ENCODE measurements at regions not wholly inside any gene's neighbourhood (a gene's known extent, or its start where the extent isn't known, plus 50 kb on each side); places are given as distances from the start of the nearest gene placed in this dataset.

GRCh38 chr12:4833524-4833923 is 76.2 kb upstream of the KCNA1 start:
- TF ChIP-seq CTCF (IDR thresholded peaks at IDR 0.05; ENCODE audit: extremely low read depth in 1 of 2, insufficient read depth in 1 of 2, low read depth in 1 of 2, low read length in 2 of 2): no peak
- TF ChIP-seq EZH2 (IDR thresholded peaks at IDR 0.05; ENCODE audit: borderline replicate concordance, low read depth, low read length, severe bottlenecking): no peak
- no peak for TF ChIP-seq POLR2AphosphoS5 (IDR thresholded peaks at IDR 0.05; ENCODE audit: insufficient read depth, low read depth, low read length)
- TF ChIP-seq FOS (IDR thresholded peaks at IDR 0.05; ENCODE audit: borderline replicate concordance, insufficient read depth, low read length): no peak

All from endothelial cell of umbilical vein (primary cell).